ENCODE measurements at regions not wholly inside any gene's neighbourhood (a gene's known extent, or its start where the extent isn't known, plus 50 kb on each side); places are given as distances from the start of the nearest gene placed in this dataset.

GRCh38 chr1:162985816-162986435 is 83.2 kb upstream of the RGS4 start:
- Mint-ChIP-seq H3K4me3 (no peak overlapping the region), H3K36me3 (ENCODE audit: low read depth) (no peaks in the 10 kb centered on the region), H3K27me3 (ENCODE audit: insufficient read depth) (no peaks in the 10 kb centered on the region; the same call in 1 of the 2 replicates), H3K9me3 (no peaks in the 10 kb centered on the region), H3K27ac (peak overlapping the region; percentile 89), H3K4me1 (ENCODE audit: low read depth) (peaks cover 77% of the 10 kb centered on the region)
- no peak for DNase-seq
- TF ChIP-seq CTCF (IDR thresholded peaks at IDR 0.05): no peak

DNA sequence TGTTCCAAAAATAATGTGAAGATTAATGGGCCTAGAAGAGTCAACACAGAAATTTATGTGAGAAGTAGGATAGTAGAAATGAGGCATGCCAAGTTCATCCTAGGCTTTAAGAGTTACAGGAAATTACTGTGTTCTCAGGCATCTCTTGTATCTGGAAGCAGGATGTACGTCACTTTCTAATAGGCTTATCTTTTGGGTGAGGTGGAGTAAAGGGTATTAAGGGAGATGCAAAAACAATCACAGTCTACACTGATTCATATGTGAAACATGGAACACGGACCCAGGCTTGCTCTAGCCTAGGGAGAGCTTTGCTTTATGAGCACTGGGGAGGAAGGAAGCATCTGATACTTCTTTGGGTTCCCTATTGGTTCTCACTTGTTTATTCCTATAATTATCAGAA is 84.5 kb upstream of the RGS4 start:
- H3K9me3 Mint-ChIP-seq: no peaks in the 10 kb centered on the region
- no peaks in the 10 kb centered on the region; the same call in 1 of the 2 replicates for H3K27me3 Mint-ChIP-seq (ENCODE audit: insufficient read depth)
- no peaks in the 10 kb centered on the region for H3K36me3 Mint-ChIP-seq (ENCODE audit: low read depth)
- peak overlapping the region; percentile 89 for H3K27ac Mint-ChIP-seq
- H3K4me3 Mint-ChIP-seq: peak overlapping the region; percentile 4; the same call in 1 of the 2 replicates
- peak; percentile 73 for DNase-seq
- peaks cover 72% of the 10 kb centered on the region for H3K4me1 Mint-ChIP-seq (ENCODE audit: low read depth)
- no peak for TF ChIP-seq CTCF (IDR thresholded peaks at IDR 0.05)

DNA sequence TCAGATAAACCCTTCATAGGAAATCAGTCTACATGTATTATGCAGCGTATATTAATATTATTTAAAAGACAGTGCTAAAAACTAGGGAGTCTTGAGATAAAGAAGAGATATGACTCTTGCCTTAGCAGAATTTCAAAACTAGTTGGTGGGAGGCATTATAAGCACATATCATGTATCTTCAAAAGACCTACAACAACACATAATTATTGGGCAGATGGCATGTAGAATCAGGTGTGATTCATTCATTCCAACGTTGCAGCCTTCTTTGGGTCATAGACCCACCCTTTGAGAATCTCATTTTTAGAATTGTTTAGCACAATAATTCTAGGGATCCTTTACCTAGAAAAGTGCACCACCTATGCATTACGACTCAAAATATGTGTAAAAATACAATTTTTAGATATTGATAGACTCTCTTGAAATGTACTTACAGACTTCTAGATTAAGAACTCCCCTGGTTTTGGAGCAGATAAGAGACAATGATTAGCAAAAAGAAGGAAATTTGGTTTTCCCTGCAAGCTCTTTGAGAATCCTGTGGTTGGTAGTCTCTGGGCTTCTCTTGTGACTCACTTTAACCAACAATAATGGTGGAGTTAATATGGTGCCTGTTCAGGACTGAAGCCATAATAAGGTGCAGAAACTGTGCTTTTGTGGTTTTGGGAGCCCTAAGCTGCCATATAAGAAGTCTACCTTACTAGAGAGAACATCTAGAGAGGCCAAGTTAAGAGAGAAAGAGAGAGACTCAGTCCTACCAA is 85.3 kb upstream of the RGS4 start:
- TF ChIP-seq CTCF (IDR thresholded peaks at IDR 0.05): no peak
- peak; percentile 28 for DNase-seq
- peak overlapping the region; percentile 89 for H3K27ac Mint-ChIP-seq
- no peaks in the 10 kb centered on the region for H3K9me3 Mint-ChIP-seq
- no peaks in the 10 kb centered on the region; the same call in 1 of the 2 replicates for H3K27me3 Mint-ChIP-seq (ENCODE audit: insufficient read depth)
- H3K4me1 Mint-ChIP-seq (ENCODE audit: low read depth): peaks cover 72% of the 10 kb centered on the region
- H3K4me3 Mint-ChIP-seq: no peak overlapping the region
- H3K36me3 Mint-ChIP-seq (ENCODE audit: low read depth): no peaks in the 10 kb centered on the region

DNA sequence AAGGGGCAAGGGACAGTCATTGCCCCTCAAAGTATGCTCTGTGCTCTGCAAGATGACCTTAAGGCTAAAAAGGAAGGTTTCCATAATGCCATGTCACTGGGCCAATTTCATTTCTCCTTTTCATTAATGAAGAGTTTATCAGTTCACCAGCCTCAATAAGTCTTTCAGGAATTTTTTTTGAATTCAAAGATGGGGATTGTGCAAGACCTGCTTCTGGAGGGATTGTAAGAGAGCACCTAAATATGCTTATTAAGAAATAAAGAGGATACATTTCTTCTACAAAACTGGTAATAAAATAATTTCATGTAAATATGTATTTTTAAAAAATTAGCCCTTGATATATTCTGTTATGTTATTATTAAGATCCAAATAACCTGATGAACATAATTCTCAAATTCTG is 86.8 kb upstream of the RGS4 start:
- DNase-seq: no peak
- H3K36me3 Mint-ChIP-seq (ENCODE audit: low read depth): no peaks in the 10 kb centered on the region
- peaks cover 68% of the 10 kb centered on the region for H3K4me1 Mint-ChIP-seq (ENCODE audit: low read depth)
- H3K4me3 Mint-ChIP-seq: no peak overlapping the region
- H3K9me3 Mint-ChIP-seq: no peaks in the 10 kb centered on the region
- H3K27ac Mint-ChIP-seq: no peak overlapping the region
- TF ChIP-seq CTCF (IDR thresholded peaks at IDR 0.05): no peak
- no peaks in the 10 kb centered on the region; the same call in 1 of the 2 replicates for H3K27me3 Mint-ChIP-seq (ENCODE audit: insufficient read depth)

GRCh38 chr1:162977944-162978568 is 91.1 kb upstream of the RGS4 start:
- peak overlapping the region; percentile 46 for H3K27ac Mint-ChIP-seq
- H3K27me3 Mint-ChIP-seq (ENCODE audit: insufficient read depth): no peaks in the 10 kb centered on the region; the same call in 1 of the 2 replicates
- no peak for DNase-seq
- H3K36me3 Mint-ChIP-seq (ENCODE audit: low read depth): peaks cover 5% of the 10 kb centered on the region; the same call in 1 of the 2 replicates
- no peak overlapping the region for H3K4me3 Mint-ChIP-seq
- H3K9me3 Mint-ChIP-seq: no peaks in the 10 kb centered on the region
- H3K4me1 Mint-ChIP-seq (ENCODE audit: low read depth): peaks cover 52% of the 10 kb centered on the region
- no peak for TF ChIP-seq CTCF (IDR thresholded peaks at IDR 0.05)
